Panc1 (cell line): ENCODE measurements at regions not wholly inside any gene's neighbourhood (a gene's known extent, or its start where the extent isn't known, plus 50 kb on each side); places are given as distances from the start of the nearest gene placed in this dataset.

Source experiments
- ATAC-seq: fragments of 200-7000 bp; cut with Tn5 transposase; 2 replicates; pipeline ENCODE4 v1.9.1; 2020; ENCODE audit warnings: mild to moderate bottlenecking, moderate library complexity
- BruUV-seq: library from RNA; stranded (reverse); fragments of 400-500 nt; replicated peaks from 2 replicates; lab custom pipeline; 2021; lab: Mats Ljungman, UMichigan
- CTCF ChIA-PET: fragments of 300-600 bp; sonication (Branson Sonifier 250); formaldehyde crosslinking; loops from one replicate; lab custom pipeline; 2022; ENCODE audit warnings: antibody characterized with exemption; lab: Charles Lee
- POLR2A ChIA-PET: fragments of 300-600 bp; sonication (Branson Sonifier 250); formaldehyde crosslinking; loops from one replicate; lab custom pipeline; 2022; ENCODE audit warnings: antibody characterized with exemption; lab: Charles Lee
- DNase-seq: peaks from one replicate; pipeline ENCODE4 v3.0.0-alpha.2; 2010; ENCODE audit warnings: low read depth, low spot score
- H3K27ac ChIP-seq: 2 replicates; pipeline ENCODE4 v1.5.1; 2011; ENCODE audit warnings: mild to moderate bottlenecking, low read length, inconsistent platforms
- H3K27me3 ChIP-seq: fragments of 200-500 bp; sonication (Bioruptor generic); 2 replicates; pipeline ENCODE4 v1.6.0; 2014; ENCODE audit warnings: low read length, inconsistent platforms; ENCODE audit not compliant: control insufficient read depth, insufficient read depth
- H3K36me3 ChIP-seq: fragments of 200-500 bp; sonication (Bioruptor generic); 2 replicates; pipeline ENCODE4 v1.5.1; 2014; ENCODE audit warnings: inconsistent platforms, mild to moderate bottlenecking, low read length, moderate library complexity; ENCODE audit not compliant: control insufficient read depth, insufficient read depth
- H3K4me1 ChIP-seq: 2 replicates; pipeline ENCODE4 v1.5.1; 2011; ENCODE audit warnings: inconsistent platforms, mild to moderate bottlenecking, low read length, moderate library complexity; ENCODE audit not compliant: control insufficient read depth, insufficient read depth
- H3K4me3 ChIP-seq, 2 experiments: 2 replicates each; pipeline ENCODE4 v1.5.1; 2011 to 2012; ENCODE audit warnings: low read depth in 2 of 2, low read length in 2 of 2, mild to moderate bottlenecking in 2 of 2, inconsistent platforms in 1 of 2, moderate library complexity in 1 of 2
- H3K9me3 ChIP-seq: fragments of 200-500 bp; sonication (Bioruptor generic); 2 replicates; pipeline ENCODE4 v1.5.1; 2014; ENCODE audit warnings: low read depth, mild to moderate bottlenecking, inconsistent platforms, low read length, moderate library complexity; ENCODE audit not compliant: control insufficient read depth, insufficient read depth
- POLR2AphosphoS5 ChIP-seq: IDR thresholded peaks from 2 replicates; pipeline ENCODE4 v1.6.1; 2012; ENCODE audit warnings: mild to moderate bottlenecking, low read depth, low read length, moderate library complexity
- SIN3A ChIP-seq: IDR thresholded peaks from 2 replicates; pipeline ENCODE4 v1.6.1; 2012; ENCODE audit warnings: low read depth, mild to moderate bottlenecking, low read length, moderate library complexity, borderline replicate concordance; ENCODE audit not compliant: insufficient read depth
- TCF7L2 ChIP-seq: IDR thresholded peaks from 2 replicates; pipeline ENCODE4 v1.6.1; 2011; ENCODE audit warnings: mild to moderate bottlenecking, low read depth, low read length, inconsistent platforms
- in situ Hi-C: cut with HindIII; loops from 2 replicates; pipeline ENCODE4 v1.10.0; 2016; ENCODE audit warnings: low sequenced_read_pairs, low pct_unique_long_range_greater_than_20kb
- intact Hi-C: fragments of 100-400 bp; cut with micrococcal nuclease; formaldehyde crosslinking; loops from one replicate; pipeline ENCODE4 v1.10.0; 2022; ENCODE audit not compliant: unreplicated experiment
- TF ChIP-seq, protein P1 (sequence below): fragments of 450-650 bp; IDR thresholded peaks from 2 replicates; pipeline ENCODE4 v1.5.1; 2017; ENCODE audit warnings: mild to moderate bottlenecking
- TF ChIP-seq, protein P2 (sequence below), 2 experiments: IDR thresholded peaks; 2 replicates each; pipeline ENCODE4 v1.6.1; 2011 to 2012; ENCODE audit warnings: low read depth in 2 of 2, control low read depth in 1 of 2, low read length in 1 of 2, mild to moderate bottlenecking in 1 of 2, moderate library complexity in 1 of 2; ENCODE audit not compliant: insufficient read depth in 1 of 2

DNA sequence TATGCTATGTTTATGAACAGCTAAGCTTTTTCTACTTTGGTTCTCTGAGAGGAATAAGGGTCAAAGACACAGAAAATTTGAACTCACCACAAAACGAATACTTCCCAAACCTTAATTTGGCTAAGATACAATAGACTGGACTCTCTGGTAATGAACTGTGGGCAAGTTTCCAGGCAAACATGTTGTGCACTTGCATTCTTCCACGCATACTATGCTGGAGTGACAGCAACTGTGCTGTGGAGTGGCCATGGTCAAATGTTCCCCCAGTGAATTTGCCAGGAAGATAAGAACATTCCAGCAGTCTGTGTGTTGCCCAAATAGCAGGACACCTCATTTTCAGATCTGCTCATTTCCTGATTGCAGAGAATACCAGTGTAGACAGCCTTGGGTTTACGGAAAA, 275.3 kb upstream of the IL12B start:
- no TSS peak for BruUV-seq
- POLR2A ChIA-PET: no interaction called here
- in situ Hi-C loops: no loop called here

DNA sequence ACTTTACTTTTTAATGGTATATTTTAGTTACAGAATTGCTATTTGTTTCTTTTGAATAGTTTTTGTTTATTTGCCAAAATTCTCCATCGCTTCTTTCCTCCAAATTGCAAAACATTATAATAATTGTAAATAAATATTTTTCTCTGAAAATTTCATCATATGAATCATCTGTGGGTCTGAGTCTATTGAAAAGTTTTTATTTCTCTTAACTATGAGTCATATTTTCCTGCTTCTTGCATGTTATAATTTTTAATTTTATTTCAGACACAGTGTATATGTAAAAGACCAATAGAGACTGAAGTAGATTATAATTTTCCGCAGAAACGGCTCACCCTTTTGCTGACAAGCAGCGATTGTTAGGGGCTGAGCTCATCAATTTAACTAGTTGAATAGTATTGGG, 279.1 kb upstream of the IL12B start:
- H3K27ac ChIP-seq: no peak overlapping the region
- H3K4me3 ChIP-seq: no peak overlapping the region
- H3K27me3 ChIP-seq: no peaks in the 10 kb centered on the region
- in situ Hi-C loops (no loop called here), intact Hi-C loops (loop anchor here (5.0 kb wide), 1 partner anchor 907 kb away; no protein-coding TSS in a partner anchor)
- ChIA-PET CTCF (no interaction called here), POLR2A (no interaction called here)
- BruUV-seq: no TSS peak
- no peaks in the 10 kb centered on the region for H3K4me1 ChIP-seq
- DNase-seq (no peak), ATAC-seq (no peak)
- TF ChIP-seq, protein P1, sequence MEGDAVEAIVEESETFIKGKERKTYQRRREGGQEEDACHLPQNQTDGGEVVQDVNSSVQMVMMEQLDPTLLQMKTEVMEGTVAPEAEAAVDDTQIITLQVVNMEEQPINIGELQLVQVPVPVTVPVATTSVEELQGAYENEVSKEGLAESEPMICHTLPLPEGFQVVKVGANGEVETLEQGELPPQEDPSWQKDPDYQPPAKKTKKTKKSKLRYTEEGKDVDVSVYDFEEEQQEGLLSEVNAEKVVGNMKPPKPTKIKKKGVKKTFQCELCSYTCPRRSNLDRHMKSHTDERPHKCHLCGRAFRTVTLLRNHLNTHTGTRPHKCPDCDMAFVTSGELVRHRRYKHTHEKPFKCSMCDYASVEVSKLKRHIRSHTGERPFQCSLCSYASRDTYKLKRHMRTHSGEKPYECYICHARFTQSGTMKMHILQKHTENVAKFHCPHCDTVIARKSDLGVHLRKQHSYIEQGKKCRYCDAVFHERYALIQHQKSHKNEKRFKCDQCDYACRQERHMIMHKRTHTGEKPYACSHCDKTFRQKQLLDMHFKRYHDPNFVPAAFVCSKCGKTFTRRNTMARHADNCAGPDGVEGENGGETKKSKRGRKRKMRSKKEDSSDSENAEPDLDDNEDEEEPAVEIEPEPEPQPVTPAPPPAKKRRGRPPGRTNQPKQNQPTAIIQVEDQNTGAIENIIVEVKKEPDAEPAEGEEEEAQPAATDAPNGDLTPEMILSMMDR: no peak
- TF ChIP-seq POLR2AphosphoS5 (no peak), TCF7L2 (no peak), SIN3A (no peak)
- TF ChIP-seq, protein P2, sequence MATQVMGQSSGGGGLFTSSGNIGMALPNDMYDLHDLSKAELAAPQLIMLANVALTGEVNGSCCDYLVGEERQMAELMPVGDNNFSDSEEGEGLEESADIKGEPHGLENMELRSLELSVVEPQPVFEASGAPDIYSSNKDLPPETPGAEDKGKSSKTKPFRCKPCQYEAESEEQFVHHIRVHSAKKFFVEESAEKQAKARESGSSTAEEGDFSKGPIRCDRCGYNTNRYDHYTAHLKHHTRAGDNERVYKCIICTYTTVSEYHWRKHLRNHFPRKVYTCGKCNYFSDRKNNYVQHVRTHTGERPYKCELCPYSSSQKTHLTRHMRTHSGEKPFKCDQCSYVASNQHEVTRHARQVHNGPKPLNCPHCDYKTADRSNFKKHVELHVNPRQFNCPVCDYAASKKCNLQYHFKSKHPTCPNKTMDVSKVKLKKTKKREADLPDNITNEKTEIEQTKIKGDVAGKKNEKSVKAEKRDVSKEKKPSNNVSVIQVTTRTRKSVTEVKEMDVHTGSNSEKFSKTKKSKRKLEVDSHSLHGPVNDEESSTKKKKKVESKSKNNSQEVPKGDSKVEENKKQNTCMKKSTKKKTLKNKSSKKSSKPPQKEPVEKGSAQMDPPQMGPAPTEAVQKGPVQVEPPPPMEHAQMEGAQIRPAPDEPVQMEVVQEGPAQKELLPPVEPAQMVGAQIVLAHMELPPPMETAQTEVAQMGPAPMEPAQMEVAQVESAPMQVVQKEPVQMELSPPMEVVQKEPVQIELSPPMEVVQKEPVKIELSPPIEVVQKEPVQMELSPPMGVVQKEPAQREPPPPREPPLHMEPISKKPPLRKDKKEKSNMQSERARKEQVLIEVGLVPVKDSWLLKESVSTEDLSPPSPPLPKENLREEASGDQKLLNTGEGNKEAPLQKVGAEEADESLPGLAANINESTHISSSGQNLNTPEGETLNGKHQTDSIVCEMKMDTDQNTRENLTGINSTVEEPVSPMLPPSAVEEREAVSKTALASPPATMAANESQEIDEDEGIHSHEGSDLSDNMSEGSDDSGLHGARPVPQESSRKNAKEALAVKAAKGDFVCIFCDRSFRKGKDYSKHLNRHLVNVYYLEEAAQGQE (IDR thresholded peaks at IDR 0.05; ENCODE audit: insufficient read depth in 1 of 2, low read depth in 2 of 2, low read length in 1 of 2): no peak
- H3K36me3 ChIP-seq: no peaks in the 10 kb centered on the region
- H3K9me3 ChIP-seq: no peaks in the 10 kb centered on the region

More for the DNA sequence above, 275.3 kb upstream of the IL12B start:
- ATAC-seq: no peak
- Histone ChIP-seq H3K36me3 (no peaks in the 10 kb centered on the region), H3K4me1 (no peaks in the 10 kb centered on the region), H3K27ac (no peak overlapping the region), H3K4me3 (no peak overlapping the region), H3K9me3 (no peaks in the 10 kb centered on the region), H3K27me3 (no peaks in the 10 kb centered on the region)
- CTCF ChIA-PET: no interaction called here
- no peak for DNase-seq
- intact Hi-C loops: loop anchor here (5.0 kb wide), 1 partner anchor 903 kb away; no protein-coding TSS in a partner anchor
- no peak for TF ChIP-seq TCF7L2
- TF ChIP-seq SIN3A: no peak
- TF ChIP-seq, protein P2 (IDR thresholded peaks at IDR 0.05; ENCODE audit: insufficient read depth in 1 of 2, low read depth in 2 of 2, low read length in 1 of 2): no peak
- TF ChIP-seq POLR2AphosphoS5: no peak
